HG03039 (cell line): ENCODE measurements at regions not wholly inside any gene's neighbourhood (a gene's known extent, or its start where the extent isn't known, plus 50 kb on each side); places are given as distances from the start of the nearest gene placed in this dataset.
"Not testable (repeated sequence)": the region's sequence is repeated elsewhere in the genome, so short reads cannot be mapped to it uniquely, and the experiment has no call there.

Experiments used
- ATAC-seq: cut with Tn5 transposase; IDR thresholded peaks from one replicate; pipeline ENCODE4 v1.9.1; 2021; ENCODE audit warnings: mild to moderate bottlenecking, moderate library complexity; ENCODE audit not compliant: unreplicated experiment

DNA sequence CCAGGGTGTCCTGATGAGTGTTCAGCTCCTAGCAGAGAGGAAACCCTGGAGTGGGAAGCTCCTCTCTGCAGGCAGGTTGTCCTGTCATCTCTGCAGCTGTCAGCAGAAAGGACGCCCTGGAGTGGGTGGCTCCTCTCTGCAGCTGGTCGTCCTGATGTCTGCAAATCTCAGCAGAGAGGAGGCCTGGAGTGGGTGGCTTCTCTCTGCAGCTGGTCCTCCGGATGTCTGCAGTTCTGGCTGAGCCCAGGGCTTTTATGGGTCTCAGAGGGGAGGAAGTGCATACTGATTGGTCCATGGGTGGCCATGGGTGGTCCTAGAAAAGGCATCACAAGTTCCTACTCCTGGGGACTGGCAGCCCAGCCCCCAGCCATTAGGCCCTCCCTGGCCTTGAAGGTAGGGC is 102.6 kb upstream of the BNIP2 start:
- ATAC-seq, result no peak

DNA sequence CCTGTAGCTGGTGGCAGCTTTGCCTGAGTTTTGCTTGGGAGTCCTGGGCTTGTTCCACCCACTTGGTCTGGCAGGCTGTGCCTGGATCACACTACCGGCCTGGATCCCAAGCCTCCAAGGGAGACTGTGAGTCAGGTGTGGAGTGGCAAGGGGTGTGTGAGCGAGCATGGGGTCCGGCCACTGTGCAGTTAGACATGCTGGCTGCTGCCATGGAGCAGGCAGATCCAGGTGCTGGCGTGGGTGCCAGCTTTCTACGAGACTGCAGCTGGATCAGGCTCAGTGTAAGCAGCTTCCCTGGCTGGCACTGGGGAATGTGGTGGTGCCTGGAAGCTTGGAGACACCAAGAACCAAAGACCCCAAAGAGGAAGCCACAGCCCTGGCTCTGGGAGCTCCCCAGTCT is 102.0 kb upstream of the BNIP2 start:
- no peak for ATAC-seq

DNA sequence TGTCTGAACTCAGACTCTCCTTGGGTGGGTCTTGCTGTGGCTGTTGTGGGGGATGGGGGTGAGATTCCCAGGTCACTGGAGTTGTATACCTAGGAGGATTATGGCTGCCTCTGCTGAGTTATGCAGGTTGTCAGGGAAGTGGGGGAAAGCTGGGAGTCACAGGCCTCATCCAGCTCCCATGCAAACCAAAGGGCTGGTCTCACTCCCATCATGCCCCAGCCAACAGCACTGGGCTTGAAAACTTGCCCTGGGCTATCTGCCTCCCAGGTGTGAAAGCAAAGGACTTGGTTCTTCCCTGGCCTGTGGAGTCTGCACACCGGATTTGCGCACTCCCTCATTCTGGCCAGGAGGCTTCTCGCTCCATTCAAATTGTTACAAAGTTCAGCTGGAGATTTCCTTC is 97.3 kb upstream of the BNIP2 start:
- not testable (repeated sequence) for ATAC-seq

DNA sequence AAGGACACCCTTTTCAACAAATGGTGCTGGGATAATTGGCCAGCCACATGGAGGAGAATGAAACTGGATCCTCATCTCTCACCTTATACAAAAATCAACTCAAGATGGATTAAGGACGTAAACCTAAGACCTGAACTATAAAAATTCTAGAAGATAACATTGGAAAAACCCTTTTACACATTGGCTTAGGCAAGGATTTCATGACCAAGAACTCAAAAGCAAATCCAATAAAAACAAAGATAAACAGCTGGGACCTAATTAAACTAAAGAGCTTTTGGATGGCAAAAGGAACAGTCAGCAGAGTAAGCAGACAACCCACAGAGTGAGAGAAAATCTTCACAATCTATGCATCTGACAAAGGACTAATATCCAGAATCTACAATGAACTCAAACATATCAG is 96.9 kb upstream of the BNIP2 start:
- not testable (repeated sequence) for ATAC-seq

DNA sequence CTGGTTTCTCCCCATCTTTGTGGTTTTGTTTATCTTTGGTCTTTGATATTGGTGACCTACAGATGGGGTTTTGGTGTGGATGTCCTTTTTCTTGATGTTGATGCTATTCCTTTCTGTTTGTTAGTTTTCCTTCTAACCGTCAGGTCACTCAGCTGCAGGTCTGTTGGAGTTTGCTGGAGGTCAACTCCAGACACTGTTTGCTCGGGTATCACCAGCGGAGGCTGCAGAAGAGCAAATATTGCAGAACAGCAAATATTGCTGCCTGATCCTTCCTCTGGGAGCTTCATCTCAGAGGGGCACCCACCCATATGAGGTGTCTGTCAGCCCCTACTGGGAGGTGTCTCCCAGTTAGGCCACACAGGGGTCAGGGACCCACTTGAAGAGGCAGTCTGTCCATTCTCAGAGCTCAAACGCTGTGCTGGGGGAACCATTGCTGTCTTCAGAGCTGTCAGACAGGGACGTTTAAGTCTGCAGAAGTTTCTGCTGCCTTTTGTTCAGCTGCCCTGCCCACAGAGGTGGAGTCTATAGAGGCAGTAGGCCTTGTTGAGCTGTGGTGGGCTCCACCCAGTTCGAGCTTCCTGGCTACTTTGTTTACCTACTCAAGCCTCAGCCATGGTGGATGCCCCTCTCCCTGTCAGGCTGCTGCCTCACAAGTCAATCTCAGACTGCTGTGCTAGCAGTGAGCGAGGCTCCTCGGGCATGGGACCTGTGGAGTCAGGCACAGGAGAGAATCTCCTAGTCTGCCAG is 94.8 kb upstream of the BNIP2 start:
- not testable (repeated sequence) for ATAC-seq

DNA sequence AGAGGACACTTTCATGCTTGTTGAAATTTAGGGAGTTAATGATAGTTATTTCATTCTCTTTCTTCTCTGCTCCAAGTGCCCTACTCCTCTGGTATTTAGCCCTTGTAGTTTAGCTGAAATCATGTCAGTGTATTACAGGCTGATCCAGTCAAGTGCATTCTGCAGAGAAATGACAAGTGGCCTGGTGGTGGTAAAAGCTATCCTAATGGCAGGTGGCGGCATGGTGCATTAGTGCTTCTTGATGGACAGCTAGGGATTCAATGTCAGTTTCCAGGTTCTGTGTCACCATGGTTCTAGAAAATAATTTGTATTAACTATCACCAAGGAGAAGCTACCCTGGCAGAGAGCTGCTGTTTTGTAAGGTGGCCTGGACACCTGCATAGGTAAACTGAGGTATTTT is 90.0 kb upstream of the BNIP2 start:
- no peak for ATAC-seq

DNA sequence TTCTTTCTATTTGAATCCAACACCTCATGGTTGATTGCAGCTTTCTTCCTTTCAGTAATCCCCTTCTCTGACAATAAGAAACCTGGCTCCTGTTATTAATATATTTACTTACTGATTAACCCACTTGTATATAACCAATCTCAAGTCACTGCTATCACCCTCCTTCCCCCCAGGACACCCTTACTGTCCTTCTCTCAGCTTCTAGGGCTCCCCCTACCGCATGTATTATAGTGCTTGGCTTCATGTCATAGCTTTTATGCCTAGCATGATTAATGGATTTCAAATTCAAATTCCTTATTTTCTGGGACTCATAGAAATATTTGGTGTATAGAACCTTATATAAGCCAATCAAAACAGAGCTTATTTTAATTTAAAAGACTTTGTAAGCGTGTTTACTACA is 75.7 kb upstream of the BNIP2 start:
- ATAC-seq, result no peak

DNA sequence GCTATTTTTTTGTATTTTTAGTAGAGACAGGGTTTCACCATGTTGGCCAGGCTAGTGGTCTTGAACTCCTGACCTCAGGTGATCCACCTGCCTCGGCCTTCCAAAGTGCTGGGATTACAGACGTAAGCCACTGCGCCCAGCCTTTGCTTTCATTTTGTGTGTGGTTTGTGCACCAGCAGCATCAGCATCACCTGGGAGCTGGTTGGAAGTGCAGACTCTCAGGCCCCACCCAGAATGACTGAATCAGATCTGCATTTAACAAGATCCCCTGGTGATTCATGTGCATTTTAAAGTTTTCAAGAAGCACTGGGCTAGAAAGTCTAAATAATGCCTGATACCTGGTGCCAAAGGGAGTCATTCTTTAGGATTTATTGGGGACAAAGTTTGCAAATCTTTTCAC is 73.4 kb upstream of the BNIP2 start:
- ATAC-seq, result no peak

DNA sequence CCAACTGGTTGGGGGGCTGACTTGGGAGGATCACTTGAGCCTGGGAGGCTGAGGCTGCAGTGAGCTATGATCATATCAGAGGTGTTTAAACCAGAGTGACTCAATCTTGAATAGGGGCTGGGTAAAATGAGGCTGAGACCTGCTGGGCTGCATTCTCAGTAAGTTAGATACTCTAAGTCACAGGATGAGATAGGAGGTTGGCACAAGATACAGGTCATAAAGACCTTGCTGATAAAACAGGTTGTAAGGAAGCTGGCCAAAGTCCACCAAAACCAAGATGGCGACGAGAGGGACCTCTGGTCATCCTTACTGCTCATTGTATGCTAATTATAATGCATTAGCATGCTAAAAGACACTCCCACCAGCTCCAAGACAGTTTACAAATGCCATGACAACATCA is 71.1 kb upstream of the BNIP2 start:
- not testable (repeated sequence) for ATAC-seq

DNA sequence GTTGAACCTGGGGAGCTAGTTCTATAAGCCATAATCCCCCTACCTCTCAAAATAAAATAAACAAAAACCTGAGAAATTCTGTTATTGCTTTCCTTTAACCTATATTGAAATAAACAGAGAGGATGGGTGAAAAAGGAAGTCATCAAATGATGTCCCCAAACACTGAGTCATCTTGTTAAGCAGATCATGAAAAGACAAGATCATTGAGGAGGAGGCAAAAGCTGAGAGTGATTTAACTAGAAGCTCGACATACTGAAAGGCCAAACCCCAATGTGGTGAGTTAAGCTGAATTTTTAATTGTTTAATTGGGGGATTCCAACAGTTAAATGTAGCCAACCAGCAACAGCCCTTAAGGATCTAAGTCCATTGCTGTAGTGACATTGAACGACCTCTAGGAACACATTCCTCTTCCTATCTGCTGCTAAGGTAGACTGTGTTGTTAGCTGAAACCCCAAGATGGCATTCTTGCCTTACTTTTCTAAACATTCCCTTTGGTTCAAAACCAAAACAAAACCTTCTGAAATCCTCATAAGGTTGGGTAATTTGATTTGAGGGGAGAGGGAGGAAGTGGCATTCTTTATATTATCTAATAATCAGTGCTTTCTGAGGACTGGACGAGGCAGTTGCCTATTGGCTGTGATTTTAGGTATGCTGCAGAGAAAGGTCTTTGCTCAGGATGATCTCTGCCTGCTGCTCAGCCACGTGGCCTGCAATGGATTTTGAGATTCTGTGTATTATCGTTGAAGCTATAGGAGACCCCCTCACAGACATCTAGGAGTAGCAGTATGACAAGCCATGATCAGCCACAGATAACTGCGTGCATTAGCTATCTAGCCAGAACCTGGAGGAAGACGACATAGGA is 62.7 kb upstream of the BNIP2 start:
- ATAC-seq, result no peak

DNA sequence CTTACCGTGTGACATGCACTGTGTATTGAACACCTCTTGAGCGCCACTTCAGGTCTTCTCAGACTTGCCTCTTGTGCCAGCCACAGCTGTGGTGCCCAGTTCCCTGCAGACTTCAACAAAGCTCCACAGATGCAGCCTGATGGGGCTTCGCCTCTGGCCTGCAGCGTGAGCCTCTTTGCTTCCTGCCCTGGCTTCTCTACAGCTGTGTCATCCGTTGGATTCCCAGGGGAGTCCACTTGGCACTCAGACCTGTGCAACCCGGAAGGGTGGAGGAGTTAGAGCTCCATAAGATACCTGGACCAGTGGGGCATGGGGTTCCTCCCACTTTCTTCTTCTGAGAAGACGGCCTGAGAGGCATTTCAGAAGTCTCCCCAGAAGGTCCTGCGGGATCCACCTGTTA is 57.7 kb upstream of the BNIP2 start:
- ATAC-seq, result no peak

DNA sequence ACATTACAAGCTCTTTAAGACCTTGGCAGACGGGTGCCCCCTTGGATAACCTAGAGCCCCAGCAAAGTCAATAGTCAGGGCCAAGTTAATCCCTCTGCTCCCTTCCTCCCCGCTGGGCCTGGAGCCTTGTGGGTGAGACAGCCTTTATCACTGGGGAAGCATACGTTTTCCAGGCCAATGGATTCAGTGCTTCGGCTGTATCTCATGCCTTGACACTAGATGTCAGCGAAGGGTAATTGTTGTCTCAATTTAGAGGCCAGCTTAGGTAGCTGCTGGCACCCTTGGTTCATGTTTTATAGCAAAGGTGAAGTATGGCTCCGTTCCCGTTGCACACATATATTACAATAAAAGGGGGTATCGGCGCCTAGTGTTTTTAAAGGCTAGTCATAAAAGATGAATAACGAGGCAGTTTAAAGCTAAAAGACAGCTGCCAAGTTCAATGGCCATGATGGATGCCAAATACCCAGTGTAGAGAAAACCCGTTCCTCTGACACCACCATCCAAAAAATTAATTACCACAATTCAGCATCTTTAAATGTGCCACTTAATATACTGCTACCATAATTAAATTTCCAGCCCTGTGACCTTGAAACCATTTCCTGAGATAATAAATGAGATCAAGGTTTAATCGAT is 52.3 kb upstream of the BNIP2 start:
- ATAC-seq, result no peak

DNA sequence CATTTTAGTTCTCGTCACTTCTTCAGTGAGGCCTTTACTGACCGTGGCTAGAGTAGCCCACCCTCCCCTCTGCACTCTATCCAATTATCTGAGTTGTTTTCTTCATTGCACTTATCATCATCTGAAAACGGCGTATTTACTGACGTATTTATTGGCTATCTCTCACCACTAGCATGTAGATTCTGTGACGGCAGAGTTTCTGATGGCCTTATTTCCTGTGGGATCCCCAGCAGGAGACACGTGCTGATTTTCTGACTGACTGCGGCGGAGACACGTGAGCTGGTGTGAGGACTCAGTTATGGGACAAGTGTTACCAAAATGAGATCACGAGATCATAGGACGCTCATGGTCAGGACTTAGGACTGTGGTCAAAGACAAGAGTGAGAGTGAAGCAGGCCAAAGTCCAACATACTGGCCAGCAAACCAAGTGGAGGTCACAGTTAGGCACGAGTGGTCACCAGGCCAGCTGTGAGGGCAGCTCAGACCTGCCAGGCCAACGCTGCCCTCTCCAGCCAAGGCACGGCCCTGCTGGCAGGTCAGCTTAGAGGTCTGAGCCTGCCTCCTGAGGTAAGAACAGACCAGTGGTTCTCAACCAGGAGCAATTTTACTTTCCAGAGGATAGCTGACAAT is 50.6 kb upstream of the BNIP2 start:
- no peak for ATAC-seq
